ENCODE measurements at regions not wholly inside any gene's neighbourhood (a gene's known extent, or its start where the extent isn't known, plus 50 kb on each side); places are given as distances from the start of the nearest gene placed in this dataset.

- H3K4me3 Mint-ChIP-seq (ENCODE audit: unreplicated experiment) = no peak overlapping the region
- no peaks in the 10 kb centered on the region for H3K27me3 Mint-ChIP-seq (ENCODE audit: insufficient read depth, unreplicated experiment)
- POLR2A ChIA-PET = no interaction called here
- intact Hi-C loops (cut with micrococcal nuclease) = loop anchor here (1.0 to 2.0 kb wide), 3 partner anchors 220 to 956 kb away; no protein-coding TSS in a partner anchor
- DNase-seq (ENCODE audit: unreplicated experiment) = peak; percentile 76
- H3K9me3 Mint-ChIP-seq (ENCODE audit: unreplicated experiment) = no peaks in the 10 kb centered on the region
- CTCF ChIA-PET = interaction anchor here (0.5 to 2.6 kb wide), 29 partner anchors 9 to 1592 kb away, joined by 3 to 13 read pairs (median 4); no protein-coding TSS in a partner anchor
- BruUV-seq (replicated peaks) = no TSS peak
- TF ChIP-seq CTCF (IDR thresholded peaks at IDR 0.05; ENCODE audit: unreplicated experiment) = peak; percentile 90
- H3K36me3 Mint-ChIP-seq (ENCODE audit: insufficient read depth, unreplicated experiment) = peaks cover 5% of the 10 kb centered on the region
- H3K4me1 Mint-ChIP-seq (ENCODE audit: insufficient read depth, unreplicated experiment) = no peaks in the 10 kb centered on the region
- no peak overlapping the region for H3K27ac Mint-ChIP-seq (ENCODE audit: low read depth, unreplicated experiment)
These were observed 611.3 kb upstream of the SALL1 start for GRCh38 chr16:51762081-51762996.

- H3K4me3 Mint-ChIP-seq (ENCODE audit: unreplicated experiment) = no peak overlapping the region
- intact Hi-C loops (cut with micrococcal nuclease) = no loop called here
- ChIA-PET POLR2A (interaction anchor here (0.6 to 1.0 kb wide), 2 partner anchors 620 to 659 kb away, joined by 4 read pairs; no protein-coding TSS in a partner anchor), CTCF (interaction anchor here (0.7 to 2.6 kb wide), 12 partner anchors 16 to 954 kb away, joined by 3 to 13 read pairs (median 4); no protein-coding TSS in a partner anchor)
- H3K27me3 Mint-ChIP-seq (ENCODE audit: insufficient read depth, unreplicated experiment) = no peaks in the 10 kb centered on the region
- peaks cover 5% of the 10 kb centered on the region for H3K36me3 Mint-ChIP-seq (ENCODE audit: insufficient read depth, unreplicated experiment)
- no peak for DNase-seq (ENCODE audit: unreplicated experiment)
- TF ChIP-seq CTCF (IDR thresholded peaks at IDR 0.05; ENCODE audit: unreplicated experiment) = no peak
- no peaks in the 10 kb centered on the region for H3K9me3 Mint-ChIP-seq (ENCODE audit: unreplicated experiment)
- no peaks in the 10 kb centered on the region for H3K4me1 Mint-ChIP-seq (ENCODE audit: insufficient read depth, unreplicated experiment)
- H3K27ac Mint-ChIP-seq (ENCODE audit: low read depth, unreplicated experiment) = no peak overlapping the region
- BruUV-seq (replicated peaks) = no TSS peak
These were observed 609.9 kb upstream of the SALL1 start for GRCh38 chr16:51761001-51761400.

GRCh38 chr16:51759999-51760398 is 608.9 kb upstream of the SALL1 start:
- ChIA-PET POLR2A (interaction anchor here (1.0 kb wide), 1 partner anchor 658 kb away, joined by 4 read pairs; no protein-coding TSS in a partner anchor), CTCF (interaction anchor here (0.6 to 2.6 kb wide), 10 partner anchors 9 to 1207 kb away, joined by 3 to 13 read pairs (median 3); no protein-coding TSS in a partner anchor)
- H3K4me1 Mint-ChIP-seq (ENCODE audit: insufficient read depth, unreplicated experiment) = no peaks in the 10 kb centered on the region
- no peak overlapping the region for H3K4me3 Mint-ChIP-seq (ENCODE audit: unreplicated experiment)
- no peaks in the 10 kb centered on the region for H3K9me3 Mint-ChIP-seq (ENCODE audit: unreplicated experiment)
- no peaks in the 10 kb centered on the region for H3K27me3 Mint-ChIP-seq (ENCODE audit: insufficient read depth, unreplicated experiment)
- intact Hi-C loops (cut with micrococcal nuclease) = no loop called here
- no peak for DNase-seq (ENCODE audit: unreplicated experiment)
- TF ChIP-seq CTCF (IDR thresholded peaks at IDR 0.05; ENCODE audit: unreplicated experiment) = no peak
- no TSS peak for BruUV-seq (replicated peaks)
- no peak overlapping the region for H3K27ac Mint-ChIP-seq (ENCODE audit: low read depth, unreplicated experiment)
- H3K36me3 Mint-ChIP-seq (ENCODE audit: insufficient read depth, unreplicated experiment) = peaks cover 5% of the 10 kb centered on the region

- H3K9me3 Mint-ChIP-seq (ENCODE audit: unreplicated experiment) = no peaks in the 10 kb centered on the region
- no TSS peak for BruUV-seq (replicated peaks)
- POLR2A ChIA-PET = no interaction called here
These were observed 608.3 kb upstream of the SALL1 start for GRCh38 chr16:51759329-51759728.

More at GRCh38 chr16:51759329-51759728, 608.3 kb upstream of the SALL1 start:
- H3K27me3 Mint-ChIP-seq (ENCODE audit: insufficient read depth, unreplicated experiment) = no peaks in the 10 kb centered on the region
- intact Hi-C loops (cut with micrococcal nuclease) = no loop called here
- no peak overlapping the region for H3K4me3 Mint-ChIP-seq (ENCODE audit: unreplicated experiment)
- H3K4me1 Mint-ChIP-seq (ENCODE audit: insufficient read depth, unreplicated experiment) = no peaks in the 10 kb centered on the region
- DNase-seq (ENCODE audit: unreplicated experiment) = no peak
- no peak overlapping the region for H3K27ac Mint-ChIP-seq (ENCODE audit: low read depth, unreplicated experiment)
- CTCF ChIA-PET = interaction anchor here (0.7 to 3.1 kb wide), 5 partner anchors 10 to 953 kb away, joined by 3 to 20 read pairs (median 4); no protein-coding TSS in a partner anchor
- H3K36me3 Mint-ChIP-seq (ENCODE audit: insufficient read depth, unreplicated experiment) = peaks cover 5% of the 10 kb centered on the region
- no peak for TF ChIP-seq CTCF (IDR thresholded peaks at IDR 0.05; ENCODE audit: unreplicated experiment)
